ENCODE measurements at regions not wholly inside any gene's neighbourhood (a gene's known extent, or its start where the extent isn't known, plus 50 kb on each side); places are given as distances from the start of the nearest gene placed in this dataset.
"Not testable (repeated sequence)": the region's sequence is repeated elsewhere in the genome, so short reads cannot be mapped to it uniquely, and the experiment has no call there.

DNA sequence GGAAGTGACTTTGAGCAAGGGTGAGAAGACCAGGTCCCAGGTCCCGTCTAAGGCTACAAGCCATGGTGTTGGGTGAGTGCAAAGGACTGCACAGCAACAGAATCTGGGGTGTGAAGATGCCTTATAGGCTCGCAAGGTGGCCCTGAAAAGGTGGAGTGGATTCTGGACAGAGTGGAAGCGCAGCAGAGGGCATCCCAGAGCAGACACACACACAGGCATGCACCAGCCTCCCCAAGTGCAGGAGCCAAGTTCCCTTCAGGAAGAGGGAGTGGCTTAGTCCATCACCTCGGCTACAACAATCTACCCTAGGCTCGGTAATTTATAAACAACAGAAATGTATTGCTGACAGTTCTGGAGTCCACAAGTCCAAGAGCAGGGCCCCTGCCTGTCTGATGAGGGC, 180.1 kb upstream of the PDE10A start:
- H3K4me1 ChIP-seq (ENCODE audit: insufficient read depth, low read length): peaks cover 40% of the 10 kb centered on the region
- H3K9me3 ChIP-seq (ENCODE audit: control insufficient read depth, insufficient read depth, low read length): no peaks in the 10 kb centered on the region
- no peaks in the 10 kb centered on the region for H3K36me3 ChIP-seq (ENCODE audit: insufficient read depth, low read length)
- no peak overlapping the region for H3K9ac ChIP-seq (ENCODE audit: low read depth, low read length)

DNA sequence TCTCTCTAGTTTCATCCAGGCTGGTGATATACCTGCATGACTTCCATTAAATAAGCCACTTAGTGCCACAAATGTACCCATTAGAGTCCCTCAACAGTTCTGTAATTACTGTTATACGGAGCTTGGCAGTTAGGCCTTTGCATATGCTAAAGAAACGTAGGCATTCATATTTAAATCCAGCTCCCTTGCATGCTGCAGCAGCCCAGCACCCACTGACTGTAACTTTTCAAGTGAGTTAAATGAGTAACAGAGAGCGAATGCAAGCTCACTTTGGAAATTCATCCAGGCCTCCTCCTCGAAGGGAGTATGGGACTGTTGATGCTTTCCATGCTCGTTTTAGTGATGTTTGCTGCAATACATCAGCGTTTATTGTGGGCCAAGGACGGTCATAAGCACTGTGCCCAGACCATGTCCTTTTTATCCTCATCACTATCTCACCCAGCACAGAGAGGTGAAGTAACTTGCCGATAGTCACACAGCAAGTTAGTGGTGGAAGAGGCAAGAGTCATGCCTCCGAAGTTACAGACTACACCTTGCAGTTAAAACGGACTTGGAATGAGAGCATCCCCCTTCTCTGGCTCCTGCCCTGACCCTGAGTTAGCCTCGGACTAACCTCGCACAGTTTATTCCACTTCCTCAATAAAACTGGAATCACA, 179.4 kb upstream of the PDE10A start:
- H3K4me1 ChIP-seq (ENCODE audit: insufficient read depth, low read length): peaks cover 35% of the 10 kb centered on the region

DNA sequence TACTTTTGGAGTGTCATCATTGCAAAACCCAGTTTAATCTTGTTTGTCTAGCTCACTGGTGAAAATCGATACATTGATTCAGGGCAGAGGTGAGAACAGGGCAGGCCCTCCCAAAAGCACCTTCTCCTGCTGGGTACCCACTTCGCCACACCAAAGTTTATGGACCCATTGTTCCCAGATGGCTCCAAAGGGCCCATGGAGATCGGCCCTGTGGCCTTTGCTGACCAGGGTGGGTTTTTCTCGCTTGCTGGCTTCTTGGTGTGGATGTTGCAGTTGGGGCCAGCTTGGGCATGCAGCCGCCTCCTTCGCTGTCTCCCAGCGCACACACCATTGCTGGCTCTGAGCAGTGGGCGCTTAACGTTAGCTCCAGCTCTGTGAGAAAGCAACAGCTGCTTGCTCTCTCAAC, 178.1 kb upstream of the PDE10A start:
- Histone ChIP-seq H3K36me3 (ENCODE audit: insufficient read depth, low read length) (no peaks in the 10 kb centered on the region), H3K9ac (ENCODE audit: low read depth, low read length) (no peak overlapping the region), H3K4me1 (ENCODE audit: insufficient read depth, low read length) (peaks cover 25% of the 10 kb centered on the region), H3K9me3 (ENCODE audit: control insufficient read depth, insufficient read depth, low read length) (no peaks in the 10 kb centered on the region; the same call in 1 of the 2 replicates)

More for the DNA sequence above, 179.4 kb upstream of the PDE10A start:
- H3K9me3 ChIP-seq (ENCODE audit: control insufficient read depth, insufficient read depth, low read length): no peaks in the 10 kb centered on the region
- H3K9ac ChIP-seq (ENCODE audit: low read depth, low read length): no peak overlapping the region
- H3K36me3 ChIP-seq (ENCODE audit: insufficient read depth, low read length): no peaks in the 10 kb centered on the region

DNA sequence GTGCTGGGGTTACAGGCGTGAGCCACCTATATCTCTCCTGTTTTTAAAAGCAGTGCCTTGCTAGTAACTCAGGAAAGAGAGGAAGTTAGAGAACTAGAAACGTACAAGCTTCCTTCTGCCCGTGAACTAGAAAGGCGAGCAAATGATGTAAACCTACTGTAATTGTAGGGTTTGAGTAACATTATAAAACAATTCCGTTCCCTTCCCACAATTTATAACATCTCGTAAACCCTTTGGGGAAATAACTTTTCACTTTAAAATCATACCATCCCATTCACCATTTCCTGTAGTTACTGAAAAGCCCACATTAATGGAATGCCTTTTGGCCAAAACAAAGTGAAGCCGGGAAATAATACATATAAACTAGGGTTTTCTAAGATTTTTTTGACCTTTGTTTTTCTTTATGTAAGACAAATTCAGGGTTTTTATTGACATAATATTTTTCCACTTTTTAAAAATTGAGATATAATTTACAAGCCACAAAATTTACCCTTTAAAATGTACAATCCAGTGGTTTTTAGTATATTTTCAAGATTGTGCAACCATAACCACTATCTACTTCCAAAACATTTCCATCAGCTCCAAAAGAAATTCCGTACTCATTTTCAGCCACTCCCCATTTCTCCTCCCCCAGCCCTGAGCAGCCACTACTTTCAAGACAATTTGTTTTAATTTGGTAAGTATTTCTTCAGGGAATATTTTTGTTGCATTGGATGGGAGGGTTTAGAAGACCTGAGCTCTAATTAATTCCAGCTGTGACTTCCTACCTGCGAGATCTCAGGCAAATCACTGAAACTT, 175.1 kb upstream of the PDE10A start:
- H3K9ac ChIP-seq (ENCODE audit: low read depth, low read length): no peak overlapping the region
- no peaks in the 10 kb centered on the region; the same call in 1 of the 2 replicates for H3K9me3 ChIP-seq (ENCODE audit: control insufficient read depth, insufficient read depth, low read length)
- H3K4me1 ChIP-seq (ENCODE audit: insufficient read depth, low read length): peaks cover 19% of the 10 kb centered on the region
- H3K36me3 ChIP-seq (ENCODE audit: insufficient read depth, low read length): no peaks in the 10 kb centered on the region

DNA sequence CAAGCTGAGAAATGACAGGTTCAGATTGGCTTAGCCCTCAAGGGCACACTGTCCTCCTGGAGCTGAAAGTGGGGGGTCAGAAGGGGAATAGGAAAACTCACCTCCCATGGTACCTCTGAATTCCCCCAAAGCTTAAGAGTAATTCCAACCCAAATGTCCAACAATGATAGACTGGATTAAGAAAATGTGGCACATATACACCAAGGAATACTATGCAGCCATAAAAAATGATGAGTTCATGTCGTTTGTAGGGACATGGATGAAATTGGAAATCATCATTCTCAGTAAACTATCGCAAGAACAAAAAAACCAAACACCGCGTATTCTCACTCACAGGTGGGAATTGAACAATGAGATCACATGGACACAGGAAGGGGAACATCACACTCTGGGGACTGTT, 173.6 kb upstream of the PDE10A start:
- H3K4me1 ChIP-seq (ENCODE audit: insufficient read depth, low read length); H3K36me3 ChIP-seq (ENCODE audit: insufficient read depth, low read length); H3K9ac ChIP-seq (ENCODE audit: low read depth, low read length); H3K9me3 ChIP-seq (ENCODE audit: control insufficient read depth, insufficient read depth, low read length): not testable (repeated sequence)

DNA sequence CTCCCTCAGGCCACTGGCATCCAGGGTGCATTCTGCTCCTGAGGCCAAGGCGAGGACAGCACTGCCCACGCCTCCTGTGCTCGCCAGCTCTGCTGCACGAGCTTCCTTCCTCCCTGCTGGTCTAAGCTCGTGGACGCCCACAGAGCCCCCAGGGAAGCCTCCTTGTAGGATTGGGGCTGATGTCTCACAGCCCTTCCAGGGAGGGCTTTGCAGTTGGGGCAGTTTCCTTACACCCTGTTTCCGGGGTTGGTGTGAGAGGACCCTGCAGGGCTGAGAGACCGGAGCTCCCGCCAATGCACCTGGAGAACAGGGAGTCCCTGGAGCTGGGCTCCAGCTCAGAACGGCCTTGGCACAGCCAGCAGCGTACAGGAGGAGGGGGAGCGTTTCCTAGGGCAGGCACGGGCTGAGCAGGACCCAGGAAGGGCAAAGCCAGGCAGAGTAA, 172.4 kb upstream of the PDE10A start:
- no peaks in the 10 kb centered on the region; the same call in 1 of the 2 replicates for H3K4me1 ChIP-seq (ENCODE audit: insufficient read depth, low read length)
- no peaks in the 10 kb centered on the region for H3K36me3 ChIP-seq (ENCODE audit: insufficient read depth, low read length)
- H3K9me3 ChIP-seq (ENCODE audit: control insufficient read depth, insufficient read depth, low read length): no peaks in the 10 kb centered on the region; the same call in 1 of the 2 replicates
- no peak overlapping the region for H3K9ac ChIP-seq (ENCODE audit: low read depth, low read length)

DNA sequence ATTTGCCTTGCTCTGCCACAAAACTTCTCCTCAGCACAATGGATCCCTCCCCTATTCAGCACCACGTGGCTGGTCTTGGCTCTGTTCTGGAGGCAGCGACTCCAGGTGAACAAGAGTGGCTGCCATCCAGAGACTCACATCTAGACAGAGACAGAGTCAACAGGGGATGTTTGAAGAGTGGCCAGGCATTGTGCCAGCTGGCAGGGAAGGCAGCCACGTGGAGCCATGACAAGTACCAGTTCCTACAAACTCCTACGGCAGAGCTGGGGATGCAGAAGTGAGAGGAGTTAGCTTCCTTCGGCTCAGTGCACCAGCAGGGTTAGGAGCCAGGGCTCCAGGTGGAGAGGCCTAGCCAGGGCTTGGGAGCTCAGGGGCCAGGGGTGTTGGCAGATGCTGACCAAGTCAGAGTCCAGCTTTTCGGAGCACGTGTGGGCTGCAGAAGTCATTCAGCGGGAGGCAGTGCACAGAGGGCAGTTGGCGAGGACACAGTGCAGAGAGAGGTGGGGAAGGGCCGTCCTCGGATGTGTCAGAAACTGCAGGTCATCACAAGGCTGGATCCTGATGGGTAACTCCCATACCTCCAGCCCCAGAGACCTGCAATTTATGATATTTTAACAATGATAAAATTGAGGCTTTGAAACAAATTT, 171.7 kb upstream of the PDE10A start:
- Histone ChIP-seq H3K9me3 (ENCODE audit: control insufficient read depth, insufficient read depth, low read length) (no peaks in the 10 kb centered on the region; the same call in 1 of the 2 replicates), H3K9ac (ENCODE audit: low read depth, low read length) (no peak overlapping the region), H3K36me3 (ENCODE audit: insufficient read depth, low read length) (no peaks in the 10 kb centered on the region), H3K4me1 (ENCODE audit: insufficient read depth, low read length) (no peaks in the 10 kb centered on the region; the same call in 1 of the 2 replicates)

DNA sequence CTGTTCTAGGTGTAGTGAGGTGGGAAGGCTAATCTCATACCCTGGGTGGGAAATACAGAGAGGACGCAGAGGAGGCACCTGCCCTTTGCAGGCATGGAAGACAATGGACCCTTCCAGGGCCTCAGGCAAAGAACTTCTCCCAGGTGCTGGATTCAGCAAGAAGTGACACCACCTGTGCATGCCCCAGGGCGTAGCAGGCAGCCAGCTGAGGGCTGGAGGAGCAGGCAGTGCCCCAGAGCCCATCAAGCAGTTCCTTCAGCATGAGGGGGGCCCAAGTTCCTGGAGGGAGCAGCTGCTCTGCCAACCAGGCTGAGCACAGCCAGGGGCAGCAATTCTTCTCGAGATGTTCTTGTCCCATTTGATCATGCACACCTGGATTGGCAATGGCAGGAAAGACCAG, 170.3 kb upstream of the PDE10A start:
- Histone ChIP-seq H3K9ac (ENCODE audit: low read depth, low read length) (no peak overlapping the region), H3K4me1 (ENCODE audit: insufficient read depth, low read length) (no peaks in the 10 kb centered on the region; the same call in 1 of the 2 replicates), H3K9me3 (ENCODE audit: control insufficient read depth, insufficient read depth, low read length) (no peaks in the 10 kb centered on the region; the same call in 1 of the 2 replicates), H3K36me3 (ENCODE audit: insufficient read depth, low read length) (no peaks in the 10 kb centered on the region)

DNA sequence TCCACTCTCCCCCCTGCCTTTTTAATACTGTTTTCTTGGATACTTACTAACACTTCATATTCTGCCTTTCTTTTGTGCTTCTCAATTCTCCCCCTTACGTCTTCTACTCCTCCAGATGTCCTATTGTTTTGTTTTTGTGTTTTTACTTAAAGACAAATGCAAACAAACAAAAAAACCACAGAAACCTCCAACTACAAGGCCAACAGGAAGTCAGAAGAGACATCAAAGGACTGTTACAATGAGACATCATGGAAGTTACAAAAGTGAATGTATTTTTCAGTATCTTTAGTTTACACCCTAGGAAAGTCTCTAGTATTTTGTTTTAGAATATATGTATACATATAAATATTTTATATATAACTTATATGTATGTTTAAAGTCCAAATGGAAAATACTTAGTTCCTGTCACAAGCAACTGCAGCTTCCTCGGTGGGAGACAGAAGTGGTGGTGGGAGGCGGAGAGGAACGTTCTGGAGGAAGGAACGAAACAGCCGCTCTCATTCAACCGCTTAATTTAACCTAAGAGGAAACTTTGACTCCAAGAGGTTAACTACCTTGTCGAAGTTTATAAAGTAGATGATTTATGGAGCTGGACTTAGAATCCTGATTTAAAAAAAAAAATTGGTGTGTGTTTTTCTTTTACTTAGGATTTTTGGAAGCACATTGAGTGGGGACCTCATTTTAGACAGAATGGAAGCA, 168.9 kb upstream of the PDE10A start:
- Histone ChIP-seq H3K9me3 (ENCODE audit: control insufficient read depth, insufficient read depth, low read length) (no peaks in the 10 kb centered on the region; the same call in 1 of the 2 replicates), H3K36me3 (ENCODE audit: insufficient read depth, low read length) (no peaks in the 10 kb centered on the region), H3K4me1 (ENCODE audit: insufficient read depth, low read length) (no peaks in the 10 kb centered on the region; the same call in 1 of the 2 replicates), H3K9ac (ENCODE audit: low read depth, low read length) (no peak overlapping the region)

DNA sequence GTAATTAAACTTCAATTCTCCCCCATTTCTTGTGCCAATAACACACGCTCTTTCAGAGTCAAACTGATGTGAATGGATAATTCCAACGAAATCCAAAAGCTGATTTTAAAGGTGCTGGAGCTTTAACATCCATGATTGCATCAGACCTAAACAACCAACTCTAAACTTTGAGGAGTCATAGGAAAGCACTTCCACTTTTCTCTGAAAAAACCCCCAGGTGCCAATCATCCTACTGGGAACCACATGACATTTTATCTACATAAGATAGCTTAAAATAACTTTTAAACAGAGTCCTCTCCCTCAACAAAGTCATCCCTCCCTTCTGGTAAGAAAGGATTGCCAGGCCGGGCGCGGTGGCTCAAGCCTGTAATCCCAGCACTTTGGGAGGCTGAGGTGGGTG, 167.7 kb upstream of the PDE10A start:
- Histone ChIP-seq H3K9ac (ENCODE audit: low read depth, low read length) (no peak overlapping the region), H3K36me3 (ENCODE audit: insufficient read depth, low read length) (no peaks in the 10 kb centered on the region), H3K9me3 (ENCODE audit: control insufficient read depth, insufficient read depth, low read length) (no peaks in the 10 kb centered on the region), H3K4me1 (ENCODE audit: insufficient read depth, low read length) (no peaks in the 10 kb centered on the region; the same call in 1 of the 2 replicates)

DNA sequence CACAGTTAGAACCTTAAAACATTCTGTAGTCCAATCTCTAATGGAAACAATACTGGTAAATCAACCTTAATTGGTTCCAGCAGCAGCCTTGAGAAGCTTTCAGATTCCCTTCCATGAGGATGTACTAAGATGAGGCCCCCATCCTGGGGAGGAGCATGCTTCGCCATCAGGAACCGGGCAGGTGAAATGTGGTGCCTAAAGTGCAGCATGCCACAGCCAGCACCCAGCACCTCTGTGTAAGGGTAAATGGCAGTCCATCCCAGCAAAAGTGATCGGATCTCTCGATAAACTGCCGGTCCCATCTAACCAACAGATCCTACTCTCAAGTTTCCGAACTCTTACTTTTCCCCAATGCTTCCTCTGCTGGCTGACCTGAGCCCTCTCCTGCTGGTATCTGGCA, 166.3 kb upstream of the PDE10A start:
- H3K9me3 ChIP-seq (ENCODE audit: control insufficient read depth, insufficient read depth, low read length): no peaks in the 10 kb centered on the region
- no peaks in the 10 kb centered on the region; the same call in 1 of the 2 replicates for H3K4me1 ChIP-seq (ENCODE audit: insufficient read depth, low read length)
- H3K36me3 ChIP-seq (ENCODE audit: insufficient read depth, low read length): no peaks in the 10 kb centered on the region
- no peak overlapping the region for H3K9ac ChIP-seq (ENCODE audit: low read depth, low read length)

DNA sequence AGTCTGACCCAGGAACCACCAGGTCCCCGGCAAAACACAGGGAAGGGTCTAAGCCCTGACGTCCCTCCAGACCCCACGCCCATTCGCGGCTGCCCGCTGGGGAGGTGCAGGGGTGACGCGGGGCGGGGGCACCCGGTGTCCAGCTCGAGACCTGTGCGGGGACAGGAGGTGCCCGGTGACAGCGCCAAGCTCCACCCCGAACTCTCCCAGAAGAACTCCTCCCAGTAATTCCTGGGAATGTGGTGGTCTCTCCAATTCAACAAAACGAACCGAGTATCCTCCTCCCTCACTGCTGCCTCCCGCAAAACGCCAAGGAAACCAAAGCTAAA, 164.1 kb upstream of the PDE10A start:
- Histone ChIP-seq H3K9me3 (ENCODE audit: control insufficient read depth, insufficient read depth, low read length) (no peaks in the 10 kb centered on the region), H3K36me3 (ENCODE audit: insufficient read depth, low read length) (no peaks in the 10 kb centered on the region), H3K9ac (ENCODE audit: low read depth, low read length) (no peak overlapping the region), H3K4me1 (ENCODE audit: insufficient read depth, low read length) (no peaks in the 10 kb centered on the region; the same call in 1 of the 2 replicates)

DNA sequence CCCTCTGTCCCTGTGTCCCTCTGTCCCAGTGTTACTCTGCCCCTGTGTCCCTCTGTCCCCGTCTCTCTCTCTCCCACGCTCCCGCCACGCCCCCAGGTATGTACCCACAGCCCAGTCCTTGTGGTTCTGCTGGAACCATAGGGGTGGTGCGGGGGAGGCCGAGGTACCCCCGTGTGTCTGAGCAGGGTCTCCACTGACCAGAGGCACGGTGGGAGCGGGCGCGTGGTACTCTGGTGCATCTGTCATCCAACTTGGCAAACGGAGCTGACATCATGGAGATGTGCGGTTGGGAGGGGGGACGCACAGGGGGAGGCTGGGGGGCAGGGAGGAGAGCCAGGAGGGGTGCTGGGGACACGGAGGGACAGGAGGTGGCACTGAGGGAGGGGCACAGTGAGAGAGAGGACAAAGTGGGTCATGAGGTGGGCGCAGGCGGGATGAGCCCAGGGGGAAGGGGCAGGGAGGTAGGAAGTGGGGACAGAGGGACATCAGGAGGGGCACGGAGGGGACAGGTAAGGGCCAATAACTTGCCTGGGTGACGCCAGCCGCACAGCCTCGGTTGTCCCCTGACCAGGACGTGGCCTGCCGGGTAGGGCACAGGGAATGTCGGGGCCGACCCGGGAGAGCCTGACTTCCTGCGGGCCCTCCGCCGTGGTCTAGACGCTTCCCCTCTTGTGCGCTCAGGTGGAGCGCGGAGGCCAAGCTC, 163.6 kb upstream of the PDE10A start:
- H3K9ac ChIP-seq (ENCODE audit: low read depth, low read length): no peak overlapping the region
- no peaks in the 10 kb centered on the region for H3K9me3 ChIP-seq (ENCODE audit: control insufficient read depth, insufficient read depth, low read length)
- no peaks in the 10 kb centered on the region for H3K4me1 ChIP-seq (ENCODE audit: insufficient read depth, low read length)
- H3K36me3 ChIP-seq (ENCODE audit: insufficient read depth, low read length): no peaks in the 10 kb centered on the region
